PC-9 (cell line): ENCODE measurements at regions not wholly inside any gene's neighbourhood (a gene's known extent, or its start where the extent isn't known, plus 50 kb on each side); places are given as distances from the start of the nearest gene placed in this dataset.

Experiments
- EZH2 ChIP-seq: fragments of 200-600 bp; sonication (generic); IDR thresholded peaks from 2 replicates; pipeline ENCODE4 v1.8.0; 2017; ENCODE audit warnings: antibody characterized with exemption, low read depth
- TF ChIP-seq, protein P1 (sequence below): fragments of 200-600 bp; sonication (generic); conservative IDR thresholded peaks from 2 replicates; pipeline ENCODE4 v1.6.1; 2017; ENCODE audit warnings: mixed run types, antibody characterized with exemption, mild to moderate bottlenecking, moderate library complexity

DNA sequence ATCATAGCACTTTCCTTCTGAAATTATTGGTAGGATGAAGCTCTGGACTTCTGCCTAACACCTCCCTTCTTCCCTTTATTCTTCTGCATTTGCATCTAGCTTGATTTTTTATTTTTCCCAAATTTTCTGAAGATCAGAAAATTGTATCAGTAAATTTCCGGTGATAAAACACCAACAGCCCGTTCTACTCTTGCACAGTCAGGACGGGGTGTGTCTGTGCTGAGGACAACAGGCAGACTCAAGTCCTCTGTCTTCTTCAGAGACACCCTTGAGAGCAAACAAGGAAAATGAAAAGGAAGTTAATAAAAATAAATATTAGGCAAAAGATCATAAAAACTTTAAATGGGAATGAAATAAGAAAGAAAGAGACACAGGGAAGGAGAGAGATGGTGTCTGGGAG, 120.7 kb downstream of the ARL4C start:
- TF ChIP-seq, protein P1, sequence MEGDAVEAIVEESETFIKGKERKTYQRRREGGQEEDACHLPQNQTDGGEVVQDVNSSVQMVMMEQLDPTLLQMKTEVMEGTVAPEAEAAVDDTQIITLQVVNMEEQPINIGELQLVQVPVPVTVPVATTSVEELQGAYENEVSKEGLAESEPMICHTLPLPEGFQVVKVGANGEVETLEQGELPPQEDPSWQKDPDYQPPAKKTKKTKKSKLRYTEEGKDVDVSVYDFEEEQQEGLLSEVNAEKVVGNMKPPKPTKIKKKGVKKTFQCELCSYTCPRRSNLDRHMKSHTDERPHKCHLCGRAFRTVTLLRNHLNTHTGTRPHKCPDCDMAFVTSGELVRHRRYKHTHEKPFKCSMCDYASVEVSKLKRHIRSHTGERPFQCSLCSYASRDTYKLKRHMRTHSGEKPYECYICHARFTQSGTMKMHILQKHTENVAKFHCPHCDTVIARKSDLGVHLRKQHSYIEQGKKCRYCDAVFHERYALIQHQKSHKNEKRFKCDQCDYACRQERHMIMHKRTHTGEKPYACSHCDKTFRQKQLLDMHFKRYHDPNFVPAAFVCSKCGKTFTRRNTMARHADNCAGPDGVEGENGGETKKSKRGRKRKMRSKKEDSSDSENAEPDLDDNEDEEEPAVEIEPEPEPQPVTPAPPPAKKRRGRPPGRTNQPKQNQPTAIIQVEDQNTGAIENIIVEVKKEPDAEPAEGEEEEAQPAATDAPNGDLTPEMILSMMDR, result no peak
- TF ChIP-seq EZH2, result no peak
